Endothelial cell of umbilical vein (primary cell): ENCODE measurements at regions not wholly inside any gene's neighbourhood (a gene's known extent, or its start where the extent isn't known, plus 50 kb on each side); places are given as distances from the start of the nearest gene placed in this dataset.

Source experiments
- BruUV-seq: library from RNA; stranded (reverse); fragments of 400-500 nt; replicated peaks from 2 replicates; lab custom pipeline; 2021; lab: Mats Ljungman, UMichigan
- CTCF ChIA-PET: fragments of 300-600, 350-600 bp; sonication (Branson Sonifier 250); formaldehyde crosslinking; loops from one replicate; lab custom pipeline; 2021; ENCODE audit warnings: antibody characterized with exemption, inconsistent platforms; lab: Charles Lee
- POLR2A ChIA-PET: fragments of 300-600, 350-600 bp; sonication (Branson Sonifier 250); formaldehyde crosslinking; loops from one replicate; lab custom pipeline; 2021; ENCODE audit warnings: antibody characterized with exemption, inconsistent platforms; lab: Charles Lee
- DNase-seq: peaks from one replicate; pipeline ENCODE4 v3.0.0-alpha.2; 2011; ENCODE audit warnings: low read depth, low spot score
- FAIRE-seq: peaks from 2 replicates; lab custom pipeline; 2011; peaks lifted over from hg19 to GRCh38; lab: Jason Lieb, UNC
- H2AFZ ChIP-seq: 2 replicates; pipeline ENCODE4 v1.6.0; 2012; ENCODE audit warnings: low read depth, low read length, control low read depth, inconsistent platforms
- H3K27ac ChIP-seq: 2 replicates; pipeline ENCODE4 v1.5.1; 2011; ENCODE audit warnings: low read depth, mild to moderate bottlenecking, control low read depth, low read length, moderate library complexity; ENCODE audit not compliant: insufficient read depth
- H3K27me3 ChIP-seq, 2 experiments: 2 replicates each; pipeline versions ENCODE4 v1.6.0 to v1.6.1; 2011; ENCODE audit warnings: low read length in 2 of 2, mixed read lengths in 1 of 2; ENCODE audit not compliant: control insufficient read depth in 2 of 2, insufficient read depth in 2 of 2
- H3K36me3 ChIP-seq, 2 experiments: 2 replicates in 1 of 2; 3 replicates in 1 of 2; pipeline ENCODE4 v1.5.1; 2011; ENCODE audit warnings: low read length in 2 of 2, mild to moderate bottlenecking in 1 of 2, moderate library complexity in 1 of 2; ENCODE audit not compliant: control insufficient read depth in 2 of 2, insufficient read depth in 2 of 2; ENCODE audit errors: extremely low read depth in 1 of 2
- H3K4me1 ChIP-seq: 3 replicates; pipeline ENCODE4 v1.5.1; 2011; ENCODE audit warnings: mild to moderate bottlenecking, low read length; ENCODE audit not compliant: control insufficient read depth, insufficient read depth; ENCODE audit errors: extremely low read depth
- H3K4me2 ChIP-seq: 2 replicates; pipeline ENCODE4 v1.6.1; 2011; ENCODE audit warnings: low read length, control low read depth, mixed read lengths; ENCODE audit not compliant: insufficient read depth
- H3K4me3 ChIP-seq, 3 experiments: fragments of 200-600 bp in 1 of 3; sonication (generic), shearing (Covaris generic) in 1 of 3; replicated peaks in 1 of 3; 2 replicates each; pipeline ENCODE4 v1.5.1; 2011 to 2016; ENCODE audit warnings: control low read depth in 3 of 3, low read length in 3 of 3, mild to moderate bottlenecking in 2 of 3, inconsistent platforms in 1 of 3, low read depth in 1 of 3, moderate library complexity in 1 of 3; ENCODE audit not compliant: insufficient read depth in 1 of 3
- H3K79me2 ChIP-seq: 2 replicates; pipeline ENCODE4 v1.6.0; 2012; ENCODE audit warnings: low read length, inconsistent platforms; ENCODE audit not compliant: control insufficient read depth, insufficient read depth
- H3K9ac ChIP-seq: replicated peaks from 2 replicates; pipeline ENCODE3; 2011; ENCODE audit warnings: low read length, control low read depth; ENCODE audit not compliant: insufficient read depth; ENCODE audit errors: extremely low read depth
- H3K9me1 ChIP-seq: replicated peaks from 3 replicates; pipeline ENCODE4 v1.6.0; 2011; ENCODE audit warnings: mild to moderate bottlenecking, low read length; ENCODE audit not compliant: control insufficient read depth, insufficient read depth; ENCODE audit errors: extremely low read depth
- H3K9me3 ChIP-seq: replicated peaks from 2 replicates; pipeline ENCODE4 v1.5.1; 2012; ENCODE audit warnings: low read length, inconsistent platforms; ENCODE audit not compliant: control insufficient read depth, insufficient read depth
- H4K20me1 ChIP-seq: replicated peaks from 2 replicates; pipeline ENCODE3; 2011; ENCODE audit warnings: mild to moderate bottlenecking, low read length; ENCODE audit not compliant: control insufficient read depth, insufficient read depth; ENCODE audit errors: extremely low read depth
- EZH2 ChIP-seq: IDR thresholded peaks from 2 replicates; pipeline ENCODE4 v1.6.1; 2012; ENCODE audit warnings: borderline replicate concordance, low read depth, mild to moderate bottlenecking, moderate library complexity, low read length, inconsistent platforms; ENCODE audit not compliant: severe bottlenecking
- FOS ChIP-seq: IDR thresholded peaks from 2 replicates; pipeline ENCODE4 v1.6.1; 2011; ENCODE audit warnings: mild to moderate bottlenecking, low read length, moderate library complexity, borderline replicate concordance; ENCODE audit not compliant: insufficient read depth
- GATA2 ChIP-seq: IDR thresholded peaks from 2 replicates; pipeline ENCODE4 v1.7.0; 2011; ENCODE audit warnings: low read depth, mild to moderate bottlenecking, moderate library complexity, mixed read lengths, low read length; ENCODE audit not compliant: insufficient read length, insufficient read depth
- JUN ChIP-seq: IDR thresholded peaks from 2 replicates; pipeline ENCODE4 v1.6.1; 2011; ENCODE audit warnings: borderline replicate concordance, low read depth; ENCODE audit not compliant: insufficient read length, insufficient read depth
- MYC ChIP-seq: IDR thresholded peaks from one replicate; pipeline ENCODE4 v1.6.1; 2011; ENCODE audit warnings: mild to moderate bottlenecking, low read depth, low read length
- POLR2A ChIP-seq: IDR thresholded peaks from 2 replicates; pipeline ENCODE4 v1.6.1; 2012; ENCODE audit warnings: low read depth, mild to moderate bottlenecking, control low read depth, low read length
- POLR2AphosphoS5 ChIP-seq: IDR thresholded peaks from 2 replicates; pipeline ENCODE4 v1.6.1; 2012; ENCODE audit warnings: low read depth, mild to moderate bottlenecking, control low read depth, low read length, moderate library complexity; ENCODE audit not compliant: insufficient read depth
- dilution Hi-C: fragments of 300-500 bp; cut with MboI; formaldehyde crosslinking; loops from one replicate; pipeline ENCODE4 v1.15.0; 2019; ENCODE audit warnings: low sequenced_read_pairs; ENCODE audit not compliant: extremely low pct_ligation_motif_present
- intact Hi-C: fragments of 100-400 bp; cut with micrococcal nuclease; formaldehyde crosslinking; loops from one replicate; pipeline ENCODE4 v1.10.0; 2022
- TF ChIP-seq, protein P1 (sequence below), 2 donors: IDR thresholded peaks; 1 replicate in 1 of 2; 2 replicates in 1 of 2; pipeline ENCODE4 v1.5.1; 2011; ENCODE audit warnings: low read length in 2 of 2, mild to moderate bottlenecking in 2 of 2, moderate library complexity in 2 of 2, control low read depth in 1 of 2, inconsistent platforms in 1 of 2, low read depth in 1 of 2; ENCODE audit not compliant: insufficient read depth in 1 of 2; ENCODE audit errors: extremely low read depth in 1 of 2
- TF ChIP-seq, protein P2 (sequence below): IDR thresholded peaks from 2 replicates; pipeline ENCODE4 v1.6.1; 2011; ENCODE audit not compliant: insufficient read depth, insufficient read length

DNA sequence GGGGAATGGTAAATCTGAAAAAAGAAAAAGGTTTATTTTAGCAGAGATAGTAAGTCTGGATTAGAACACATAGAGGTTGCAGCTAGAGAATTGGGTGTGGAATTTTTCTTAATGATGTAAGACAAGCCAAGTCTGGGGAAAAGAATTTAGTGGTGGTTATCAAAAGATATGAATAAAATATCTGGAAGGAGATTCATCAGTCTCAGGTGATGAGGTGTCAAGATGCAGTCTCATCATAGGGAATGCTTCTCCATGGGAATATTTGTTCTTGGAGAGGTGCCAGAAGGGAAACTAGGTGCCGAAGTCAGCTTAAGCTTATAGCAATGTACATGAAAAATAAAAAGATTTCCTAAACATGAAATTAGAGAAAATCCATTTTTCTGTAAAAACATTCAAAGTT lies 504.1 kb upstream of the NR3C2 start:
- intact Hi-C loops (no loop called here), dilution Hi-C loops (no loop called here)
- Histone ChIP-seq H3K4me2 (no peak overlapping the region), H3K79me2 (no peaks in the 10 kb centered on the region), H2AFZ (no peak overlapping the region), H3K27me3 (no peaks in the 10 kb centered on the region), H3K4me3 (no peak overlapping the region), H3K9me1 (no peaks in the 10 kb centered on the region), H3K27ac (no peak overlapping the region), H3K36me3 (no peaks in the 10 kb centered on the region), H3K4me1 (no peaks in the 10 kb centered on the region), H3K9ac (no peak overlapping the region), H3K9me3 (no peaks in the 10 kb centered on the region), H4K20me1 (no peaks in the 10 kb centered on the region)
- CTCF ChIA-PET: interaction anchor here (1.0 to 1.2 kb wide), 2 partner anchors 9 to 14 kb away, joined by 3 read pairs; no protein-coding TSS in a partner anchor
- no peak for FAIRE-seq
- no peak for DNase-seq
- BruUV-seq: no TSS peak
- TF ChIP-seq, protein P1, sequence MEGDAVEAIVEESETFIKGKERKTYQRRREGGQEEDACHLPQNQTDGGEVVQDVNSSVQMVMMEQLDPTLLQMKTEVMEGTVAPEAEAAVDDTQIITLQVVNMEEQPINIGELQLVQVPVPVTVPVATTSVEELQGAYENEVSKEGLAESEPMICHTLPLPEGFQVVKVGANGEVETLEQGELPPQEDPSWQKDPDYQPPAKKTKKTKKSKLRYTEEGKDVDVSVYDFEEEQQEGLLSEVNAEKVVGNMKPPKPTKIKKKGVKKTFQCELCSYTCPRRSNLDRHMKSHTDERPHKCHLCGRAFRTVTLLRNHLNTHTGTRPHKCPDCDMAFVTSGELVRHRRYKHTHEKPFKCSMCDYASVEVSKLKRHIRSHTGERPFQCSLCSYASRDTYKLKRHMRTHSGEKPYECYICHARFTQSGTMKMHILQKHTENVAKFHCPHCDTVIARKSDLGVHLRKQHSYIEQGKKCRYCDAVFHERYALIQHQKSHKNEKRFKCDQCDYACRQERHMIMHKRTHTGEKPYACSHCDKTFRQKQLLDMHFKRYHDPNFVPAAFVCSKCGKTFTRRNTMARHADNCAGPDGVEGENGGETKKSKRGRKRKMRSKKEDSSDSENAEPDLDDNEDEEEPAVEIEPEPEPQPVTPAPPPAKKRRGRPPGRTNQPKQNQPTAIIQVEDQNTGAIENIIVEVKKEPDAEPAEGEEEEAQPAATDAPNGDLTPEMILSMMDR (IDR thresholded peaks at IDR 0.05; ENCODE audit: extremely low read depth in 1 of 2, insufficient read depth in 1 of 2, low read depth in 1 of 2, low read length in 2 of 2): no peak
- TF ChIP-seq MYC (no peak), POLR2A (no peak), EZH2 (no peak), POLR2AphosphoS5 (no peak), GATA2 (no peak), JUN (no peak), FOS (no peak)
- TF ChIP-seq, protein P2, sequence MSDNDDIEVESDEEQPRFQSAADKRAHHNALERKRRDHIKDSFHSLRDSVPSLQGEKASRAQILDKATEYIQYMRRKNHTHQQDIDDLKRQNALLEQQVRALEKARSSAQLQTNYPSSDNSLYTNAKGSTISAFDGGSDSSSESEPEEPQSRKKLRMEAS: no peak
- POLR2A ChIA-PET: no interaction called here
